GM20431 (cell line): ENCODE measurements at regions not wholly inside any gene's neighbourhood (a gene's known extent, or its start where the extent isn't known, plus 50 kb on each side); places are given as distances from the start of the nearest gene placed in this dataset.
"Not testable (repeated sequence)": the region's sequence is repeated elsewhere in the genome, so short reads cannot be mapped to it uniquely, and the experiment has no call there.

Experiments
- in situ Hi-C: fragments of 300-500 bp; cut with MseI, MboI; formaldehyde crosslinking; loops from one replicate; pipeline ENCODE4 v1.15.0; 2020; ENCODE audit warnings: low sequenced_read_pairs; ENCODE audit not compliant: unreplicated experiment

- in situ Hi-C loops, result no loop called here
Measured at GRCh38 chr6:113750151-113750855, 106.8 kb upstream of the MARCKS start.

GRCh38 chr6:113754291-113754690 is 102.9 kb upstream of the MARCKS start:
- in situ Hi-C loops, result no loop called here

- in situ Hi-C loops, result no loop called here
Measured at GRCh38 chr6:113755449-113756289, 101.5 kb upstream of the MARCKS start.

DNA sequence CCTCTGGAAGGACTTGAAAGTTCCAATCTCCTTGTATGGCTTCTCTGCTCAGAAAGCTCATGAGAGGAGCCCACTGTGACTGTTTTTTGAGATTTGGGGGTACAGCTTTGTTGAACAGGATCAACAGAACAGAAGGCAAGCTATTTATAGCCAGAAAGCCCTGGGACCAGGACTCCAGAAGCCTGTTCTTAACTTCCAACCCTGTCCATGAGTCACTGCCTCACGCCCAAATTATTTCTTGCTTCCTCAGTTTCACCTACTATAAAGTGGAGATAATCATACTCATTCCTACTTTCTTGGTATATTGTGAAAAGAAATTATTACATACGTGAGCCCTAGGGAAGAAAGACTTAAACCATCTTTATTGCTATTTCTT is 100.9 kb upstream of the MARCKS start:
- in situ Hi-C loops, result no loop called here

DNA sequence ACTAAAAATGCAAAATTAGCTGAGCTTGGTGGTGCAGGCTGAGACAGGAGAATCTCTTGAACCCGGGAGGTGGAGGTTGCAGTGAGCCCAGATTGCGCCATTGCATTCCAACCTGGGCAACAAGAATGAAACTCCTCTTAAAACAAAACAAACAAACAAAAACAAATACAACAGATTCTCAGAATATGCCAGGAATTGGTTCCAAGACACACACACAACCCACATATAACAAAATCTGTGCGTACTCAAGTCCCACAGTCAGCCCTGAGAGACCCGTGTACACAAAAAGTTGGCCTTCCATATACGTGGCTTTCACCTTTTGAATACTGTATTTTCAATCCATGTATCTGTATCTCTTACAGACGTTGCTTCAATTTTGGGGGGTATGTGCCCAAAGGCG is 98.9 kb upstream of the MARCKS start:
- in situ Hi-C loops, result no loop called here

- in situ Hi-C loops, result no loop called here
Measured at GRCh38 chr6:113758826-113759574, 98.1 kb upstream of the MARCKS start.

GRCh38 chr6:113762641-113763040 is 94.5 kb upstream of the MARCKS start:
- in situ Hi-C loops, result no loop called here

GRCh38 chr6:113763311-113763766 is 93.8 kb upstream of the MARCKS start:
- in situ Hi-C loops, result no loop called here

DNA sequence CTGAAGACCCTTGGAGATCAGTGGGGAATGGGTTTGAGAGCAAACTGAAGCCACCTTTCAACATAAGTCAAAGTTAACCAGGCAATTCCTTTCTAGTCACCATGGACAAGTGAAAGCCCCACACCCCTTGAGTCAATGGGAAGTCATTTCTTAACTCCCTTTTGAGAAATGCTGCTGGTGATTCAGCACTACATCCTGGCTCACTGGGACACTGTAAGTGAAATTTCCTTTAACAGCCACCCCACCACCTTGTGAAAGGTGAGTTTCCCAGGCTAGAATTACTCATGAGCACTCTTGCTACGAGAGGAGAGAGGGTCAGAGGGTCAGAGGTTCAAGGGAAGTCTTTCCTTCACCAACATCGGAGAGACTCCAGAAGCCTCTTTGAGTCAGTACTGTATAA is 93.3 kb upstream of the MARCKS start:
- in situ Hi-C loops, result no loop called here

GRCh38 chr6:113765909-113766308 is 91.2 kb upstream of the MARCKS start:
- in situ Hi-C loops, result no loop called here

DNA sequence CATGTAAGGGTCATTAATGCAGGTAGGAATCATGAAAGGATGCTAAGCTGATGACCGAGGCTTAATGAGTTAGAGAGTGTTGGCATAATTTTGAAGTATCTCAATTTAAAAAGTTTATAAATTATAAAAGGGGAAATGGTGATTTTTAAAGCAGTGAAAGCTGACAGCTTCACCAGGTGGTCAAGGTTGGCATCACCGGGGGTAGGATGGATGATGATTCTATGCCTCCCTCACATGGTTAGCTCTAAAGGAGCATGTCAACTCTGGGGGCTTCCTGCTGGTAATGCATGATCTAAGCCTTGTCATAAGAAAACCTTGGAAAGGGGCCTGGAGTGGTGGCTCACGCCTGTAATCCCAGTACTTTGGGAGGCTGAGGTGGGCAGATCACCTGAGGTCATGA is 89.2 kb upstream of the MARCKS start:
- in situ Hi-C loops, result no loop called here

GRCh38 chr6:113772961-113773360 is 84.2 kb upstream of the MARCKS start:
- in situ Hi-C loops, result no loop called here

DNA sequence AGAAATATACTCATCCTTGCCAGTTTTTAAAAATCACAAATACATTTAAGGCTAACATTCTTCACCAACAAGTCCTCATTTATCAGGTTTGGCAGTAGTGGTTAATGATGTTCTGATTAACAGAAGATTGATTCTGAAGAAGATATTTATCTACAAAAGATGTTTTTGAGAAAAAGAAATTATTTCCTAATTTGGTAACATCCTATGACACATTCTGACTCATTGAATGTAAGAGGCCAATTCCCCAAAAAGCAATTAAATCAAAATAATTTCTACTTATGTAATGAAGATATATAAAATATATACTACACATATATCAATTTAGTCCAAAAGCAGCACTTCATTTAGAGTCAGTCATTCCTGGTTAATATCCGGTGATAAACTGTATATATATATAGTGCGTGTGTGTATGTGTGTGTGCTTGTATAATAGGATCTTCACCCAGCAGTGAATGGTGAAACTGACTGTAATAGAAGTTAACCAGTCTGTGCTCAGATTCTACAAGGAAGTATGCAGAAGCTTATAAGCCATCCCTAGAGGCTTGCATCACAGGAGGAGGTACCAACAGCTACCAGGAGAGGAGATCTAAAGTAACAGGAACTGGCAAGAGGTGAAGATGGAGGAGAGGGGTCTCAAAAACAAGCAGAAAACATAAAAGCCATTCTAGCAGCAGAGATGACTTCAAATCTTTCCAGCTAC is 82.9 kb upstream of the MARCKS start:
- in situ Hi-C loops, result no loop called here

- in situ Hi-C loops, result no loop called here
Measured at GRCh38 chr6:113776998-113777397, 80.1 kb upstream of the MARCKS start.

DNA sequence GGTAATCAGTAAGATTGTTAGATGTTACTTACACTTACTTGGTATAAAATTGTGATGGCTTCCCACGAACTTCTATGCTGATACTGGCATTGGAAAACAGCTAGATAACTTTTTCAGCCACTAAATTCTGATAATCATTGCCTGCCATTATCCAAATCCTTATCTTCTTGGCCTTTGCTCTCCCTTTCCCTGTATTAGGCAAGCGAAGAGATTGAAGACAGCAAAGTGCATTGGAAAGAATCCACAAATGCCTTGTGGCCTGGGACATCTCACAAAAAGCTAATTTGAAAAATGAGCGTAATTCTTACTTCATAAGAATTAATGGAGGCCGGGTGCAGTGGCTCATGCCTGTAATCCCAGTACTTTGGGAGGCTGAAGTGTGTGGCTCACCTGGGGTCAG is 79.5 kb upstream of the MARCKS start:
- in situ Hi-C loops, result no loop called here

GRCh38 chr6:113779656-113780055 is 77.5 kb upstream of the MARCKS start:
- in situ Hi-C loops, result no loop called here

GRCh38 chr6:113782636-113783035 is 74.5 kb upstream of the MARCKS start:
- in situ Hi-C loops, result no loop called here

- in situ Hi-C loops, result no loop called here
Measured at GRCh38 chr6:113786168-113786567, 71.0 kb upstream of the MARCKS start.

DNA sequence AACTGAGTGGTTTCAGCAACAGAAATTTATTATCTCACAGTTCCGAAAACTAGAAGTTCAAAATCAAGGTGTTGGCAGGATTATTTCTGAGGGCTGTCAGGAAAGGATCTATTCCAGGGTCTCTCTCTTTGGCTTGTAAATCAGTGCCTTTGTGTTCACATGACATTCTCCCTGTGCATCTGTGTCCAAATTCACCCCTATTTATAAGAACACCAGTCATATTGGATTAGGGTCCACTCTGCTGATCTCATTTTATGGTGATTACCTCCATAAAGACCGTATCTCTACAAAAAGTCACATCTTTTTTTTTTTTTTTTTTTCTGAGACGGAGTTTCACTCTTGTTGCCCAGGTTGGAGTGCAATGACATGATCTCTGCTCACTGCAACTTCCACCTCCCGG is 68.6 kb upstream of the MARCKS start:
- in situ Hi-C loops, result no loop called here

DNA sequence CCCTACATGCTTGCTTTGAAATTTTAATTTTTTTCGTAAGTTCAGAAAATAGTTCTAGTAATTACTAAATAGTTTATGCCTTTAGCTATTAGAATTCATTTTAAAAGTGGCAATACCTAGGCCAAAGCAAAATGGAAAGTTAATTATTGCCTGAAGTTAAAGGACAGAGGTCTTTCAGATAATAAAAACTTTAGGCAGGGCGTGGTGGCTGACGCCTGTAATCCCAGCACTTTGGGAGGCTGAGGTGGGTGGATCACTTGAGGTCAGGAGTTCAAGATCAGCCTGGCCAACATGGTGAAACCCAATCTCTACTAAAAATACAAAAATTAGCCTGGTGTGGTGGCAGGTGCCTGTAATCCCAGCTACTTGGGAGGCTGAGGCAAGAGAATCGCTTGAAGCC is 65.9 kb upstream of the MARCKS start:
- in situ Hi-C loops, result not testable (repeated sequence)
